DND-41 (cell line): ENCODE measurements at regions not wholly inside any gene's neighbourhood (a gene's known extent, or its start where the extent isn't known, plus 50 kb on each side); places are given as distances from the start of the nearest gene placed in this dataset.

Experiments
- ATAC-seq: fragments of 200-7000 bp; cut with Tn5 transposase; 3 replicates; pipeline ENCODE4 v1.9.1; 2021; ENCODE audit warnings: low read depth; ENCODE audit not compliant: insufficient read depth
- DNase-seq: peaks from one replicate; pipeline ENCODE4 v3.0.0-alpha.2; 2020
- H2AFZ ChIP-seq: 2 replicates; pipeline ENCODE4 v1.6.0; 2012; ENCODE audit warnings: low read depth, low read length
- H3K27ac ChIP-seq: 2 replicates; pipeline ENCODE4 v1.5.1; 2012; ENCODE audit warnings: low read length, inconsistent platforms
- H3K27me3 ChIP-seq: fragments of 200-600 bp; sonication (generic); 2 replicates; pipeline ENCODE4 v1.6.0; 2012; ENCODE audit warnings: low read length, mild to moderate bottlenecking, inconsistent platforms; ENCODE audit not compliant: insufficient read depth, poor library complexity
- H3K36me3 ChIP-seq: 2 replicates; pipeline ENCODE4 v1.5.1; 2012; ENCODE audit warnings: low read length, inconsistent platforms; ENCODE audit not compliant: insufficient read depth
- H3K4me1 ChIP-seq: 2 replicates; pipeline ENCODE4 v1.5.1; 2012; ENCODE audit warnings: mild to moderate bottlenecking, low read length; ENCODE audit not compliant: insufficient read depth
- H3K4me2 ChIP-seq: 2 replicates; pipeline ENCODE4 v1.6.0; 2012; ENCODE audit warnings: mild to moderate bottlenecking, moderate library complexity, low read length, inconsistent platforms; ENCODE audit not compliant: insufficient read depth
- H3K4me3 ChIP-seq, 2 experiments: fragments of 200-600 bp in 1 of 2; shearing (Covaris generic) in 1 of 2; 2 replicates each; pipeline ENCODE4 v1.5.1; 2012 to 2016; ENCODE audit warnings: inconsistent platforms in 2 of 2, low read length in 2 of 2, mild to moderate bottlenecking in 2 of 2, low read depth in 1 of 2, moderate library complexity in 1 of 2
- H3K79me2 ChIP-seq: 2 replicates; pipeline ENCODE4 v1.6.0; 2012; ENCODE audit warnings: low read length, inconsistent platforms; ENCODE audit not compliant: insufficient read depth
- H3K9ac ChIP-seq: 2 replicates; pipeline ENCODE4 v1.6.0; 2012; ENCODE audit warnings: low read depth, mild to moderate bottlenecking, inconsistent platforms, low read length, moderate library complexity
- H3K9me3 ChIP-seq: 2 replicates; pipeline ENCODE4 v1.5.1; 2012; ENCODE audit warnings: low read length, moderate library complexity, mild to moderate bottlenecking, inconsistent platforms; ENCODE audit not compliant: insufficient read depth, severe bottlenecking
- H4K20me1 ChIP-seq: 2 replicates; pipeline ENCODE4 v1.6.0; 2012; ENCODE audit warnings: low read length; ENCODE audit not compliant: insufficient read depth
- EZH2 ChIP-seq: IDR thresholded peaks from 3 replicates; pipeline ENCODE4 v1.6.1; 2012; ENCODE audit warnings: borderline replicate concordance, low read depth, mild to moderate bottlenecking, moderate library complexity, low read length, inconsistent platforms; ENCODE audit not compliant: severe bottlenecking
- TF ChIP-seq, protein P1 (sequence below): IDR thresholded peaks from 2 replicates; pipeline ENCODE4 v1.5.1; 2012; ENCODE audit warnings: borderline replicate concordance, low read length, moderate library complexity, mild to moderate bottlenecking; ENCODE audit not compliant: poor library complexity, severe bottlenecking; ENCODE audit errors: extremely low read depth

DNA sequence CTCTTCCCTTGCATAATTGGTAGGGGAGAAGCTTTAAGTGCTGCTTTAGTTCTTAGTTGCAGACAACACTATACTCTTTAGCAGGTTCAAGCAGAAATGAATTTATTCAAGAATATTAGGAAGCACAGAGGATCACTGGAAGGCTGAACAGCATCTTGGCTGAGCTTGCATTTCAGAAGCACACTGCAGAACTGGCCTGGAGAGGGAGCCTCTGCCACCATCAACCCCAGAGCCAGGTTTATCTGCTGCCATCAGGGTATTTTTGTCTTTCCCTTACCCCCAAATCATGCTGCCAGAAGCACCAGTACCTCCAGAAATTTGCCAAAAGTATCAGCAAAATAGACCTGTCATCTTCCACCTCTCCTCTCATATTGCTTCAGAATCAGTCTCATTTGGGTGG is 440.7 kb downstream of the DMAC1 start:
- Histone ChIP-seq H3K4me2 (no peak overlapping the region), H2AFZ (no peak overlapping the region), H3K27me3 (no peaks in the 10 kb centered on the region), H3K79me2 (no peaks in the 10 kb centered on the region), H3K9ac (no peak overlapping the region), H3K4me3 (no peak overlapping the region), H4K20me1 (no peaks in the 10 kb centered on the region), H3K9me3 (no peaks in the 10 kb centered on the region), H3K4me1 (no peaks in the 10 kb centered on the region), H3K27ac (no peak overlapping the region), H3K36me3 (no peaks in the 10 kb centered on the region)
- no peak for TF ChIP-seq EZH2
- TF ChIP-seq, protein P1, sequence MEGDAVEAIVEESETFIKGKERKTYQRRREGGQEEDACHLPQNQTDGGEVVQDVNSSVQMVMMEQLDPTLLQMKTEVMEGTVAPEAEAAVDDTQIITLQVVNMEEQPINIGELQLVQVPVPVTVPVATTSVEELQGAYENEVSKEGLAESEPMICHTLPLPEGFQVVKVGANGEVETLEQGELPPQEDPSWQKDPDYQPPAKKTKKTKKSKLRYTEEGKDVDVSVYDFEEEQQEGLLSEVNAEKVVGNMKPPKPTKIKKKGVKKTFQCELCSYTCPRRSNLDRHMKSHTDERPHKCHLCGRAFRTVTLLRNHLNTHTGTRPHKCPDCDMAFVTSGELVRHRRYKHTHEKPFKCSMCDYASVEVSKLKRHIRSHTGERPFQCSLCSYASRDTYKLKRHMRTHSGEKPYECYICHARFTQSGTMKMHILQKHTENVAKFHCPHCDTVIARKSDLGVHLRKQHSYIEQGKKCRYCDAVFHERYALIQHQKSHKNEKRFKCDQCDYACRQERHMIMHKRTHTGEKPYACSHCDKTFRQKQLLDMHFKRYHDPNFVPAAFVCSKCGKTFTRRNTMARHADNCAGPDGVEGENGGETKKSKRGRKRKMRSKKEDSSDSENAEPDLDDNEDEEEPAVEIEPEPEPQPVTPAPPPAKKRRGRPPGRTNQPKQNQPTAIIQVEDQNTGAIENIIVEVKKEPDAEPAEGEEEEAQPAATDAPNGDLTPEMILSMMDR = peak; percentile 19
- DNase-seq (no peak), ATAC-seq (no peak)

DNA sequence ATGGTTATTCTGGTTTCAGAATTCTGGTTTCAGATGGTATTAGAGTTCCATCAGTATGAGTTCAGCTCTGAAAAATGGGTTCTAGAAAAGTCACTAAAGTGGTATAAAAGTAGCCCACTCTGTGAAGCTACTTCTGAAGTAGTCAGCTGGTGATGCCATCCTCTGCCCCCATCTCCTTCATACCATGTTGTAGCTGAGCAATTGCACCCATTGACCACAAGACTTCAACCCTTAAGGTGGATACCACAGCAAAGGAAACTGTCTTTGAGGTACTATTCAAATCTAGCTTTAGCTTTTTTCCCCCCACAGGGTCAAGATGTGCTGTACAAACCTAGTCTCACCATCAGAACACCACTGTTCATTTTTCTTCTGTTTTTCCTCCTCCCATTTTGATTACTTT is 444.9 kb downstream of the DMAC1 start:
- Histone ChIP-seq H3K27ac (no peak overlapping the region), H2AFZ (no peak overlapping the region), H4K20me1 (no peaks in the 10 kb centered on the region), H3K27me3 (no peaks in the 10 kb centered on the region), H3K9ac (no peak overlapping the region), H3K4me3 (no peak overlapping the region), H3K36me3 (no peaks in the 10 kb centered on the region), H3K4me2 (no peak overlapping the region), H3K9me3 (no peaks in the 10 kb centered on the region), H3K4me1 (no peaks in the 10 kb centered on the region), H3K79me2 (no peaks in the 10 kb centered on the region)
- ATAC-seq (no peak), DNase-seq (no peak)
- TF ChIP-seq, protein P1 = no peak
- no peak for TF ChIP-seq EZH2

DNA sequence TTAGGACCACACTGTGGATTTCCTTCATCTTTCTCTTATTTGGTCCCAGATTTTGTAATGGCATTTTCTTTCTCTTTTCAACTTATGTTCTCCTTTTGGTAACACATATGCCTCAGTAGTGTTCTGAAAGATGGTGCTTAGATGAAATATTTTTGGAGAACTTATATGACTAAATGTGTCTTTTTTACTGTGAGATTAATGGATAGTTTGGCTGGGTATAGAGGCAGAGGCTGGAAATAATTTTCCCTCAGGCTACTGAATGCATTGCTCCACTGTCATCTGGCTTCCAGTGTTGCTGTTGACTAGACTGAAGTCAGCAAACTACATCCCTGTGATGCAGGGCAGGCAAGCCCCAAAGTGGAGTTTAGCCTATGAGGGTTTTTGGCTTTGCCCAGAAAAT is 450.9 kb downstream of the DMAC1 start:
- H3K36me3 ChIP-seq = no peaks in the 10 kb centered on the region
- H3K4me3 ChIP-seq = no peak overlapping the region
- H2AFZ ChIP-seq = no peak overlapping the region
- H4K20me1 ChIP-seq = no peaks in the 10 kb centered on the region
- H3K27ac ChIP-seq = no peak overlapping the region
- no peak overlapping the region for H3K4me2 ChIP-seq
- peaks cover 5% of the 10 kb centered on the region for H3K9me3 ChIP-seq
- H3K79me2 ChIP-seq = no peaks in the 10 kb centered on the region
- H3K9ac ChIP-seq = no peak overlapping the region
- TF ChIP-seq EZH2 = no peak
- no peaks in the 10 kb centered on the region for H3K27me3 ChIP-seq
- DNase-seq (no peak), ATAC-seq (no peak)
- H3K4me1 ChIP-seq = no peaks in the 10 kb centered on the region

DNA sequence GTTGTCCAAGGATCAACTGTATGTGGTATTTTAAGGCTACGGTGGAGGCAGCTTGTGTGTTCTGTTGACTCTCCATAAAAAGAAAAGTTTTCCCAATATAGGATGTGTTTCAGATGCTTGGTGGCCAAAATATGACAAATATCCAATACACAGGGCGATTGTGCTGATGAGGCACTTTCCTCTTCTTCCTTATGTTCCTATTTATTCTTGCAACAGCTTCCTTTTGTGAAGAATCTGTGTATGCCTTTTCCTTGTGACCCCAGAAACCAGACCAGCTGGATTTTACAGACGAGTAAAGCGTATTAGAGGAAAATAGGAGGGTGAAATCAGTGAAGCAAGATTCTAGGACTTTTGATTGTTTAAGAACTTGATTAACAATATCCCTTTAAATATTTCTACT is 452.0 kb downstream of the DMAC1 start:
- H3K27me3 ChIP-seq = no peaks in the 10 kb centered on the region
- no peaks in the 10 kb centered on the region for H3K4me1 ChIP-seq
- no peaks in the 10 kb centered on the region for H3K36me3 ChIP-seq
- no peak overlapping the region for H3K4me3 ChIP-seq
- TF ChIP-seq EZH2 = no peak
- TF ChIP-seq, protein P1 = no peak
- no peak overlapping the region for H2AFZ ChIP-seq
- ATAC-seq (no peak), DNase-seq (no peak)
- H3K9ac ChIP-seq = no peak overlapping the region
- H3K9me3 ChIP-seq = peaks cover 5% of the 10 kb centered on the region
- H3K79me2 ChIP-seq = no peaks in the 10 kb centered on the region
- H3K4me2 ChIP-seq = no peak overlapping the region
- no peak overlapping the region for H3K27ac ChIP-seq
- no peaks in the 10 kb centered on the region for H4K20me1 ChIP-seq
